ENCODE measurements at regions not wholly inside any gene's neighbourhood (a gene's known extent, or its start where the extent isn't known, plus 50 kb on each side); places are given as distances from the start of the nearest gene placed in this dataset.

- TF ChIP-seq ZNF425 (CRISPR knock-in tag; conservative IDR thresholded peaks at IDR 0.05) (no peak), GABPB1 (CRISPR knock-in tag; IDR thresholded peaks at IDR 0.05) (no peak), ELF4 (CRISPR knock-in tag; IDR thresholded peaks at IDR 0.05; ENCODE audit: low read depth) (no peak)
These were observed 816.4 kb upstream of the ANO3 start (continued) for GRCh38 chr11:25515576-25515975.

DNA sequence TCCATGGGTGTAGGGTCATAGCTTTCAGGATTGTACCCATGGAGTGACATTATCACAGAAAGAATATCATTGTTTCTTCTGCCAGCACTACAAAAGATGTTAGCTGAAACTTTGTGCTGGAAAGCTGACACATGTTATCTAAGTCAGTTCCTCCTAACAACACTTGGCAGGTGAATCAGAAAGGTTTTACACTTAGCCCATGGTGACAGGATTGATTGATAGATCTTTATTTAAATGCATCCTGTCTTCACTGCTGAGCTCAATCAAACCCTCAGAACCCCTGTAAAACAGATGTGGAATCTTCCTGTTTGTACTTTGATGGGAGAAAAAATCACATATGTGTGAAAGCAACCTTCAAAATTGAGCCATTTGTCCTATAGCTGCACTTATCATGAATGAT lies 811.5 kb upstream of the ANO3 start:
- H3K27me3 Mint-ChIP-seq (ENCODE audit: low read depth), result no peaks in the 10 kb centered on the region; the same call in 1 of the 2 replicates
- no peak overlapping the region for H3K27ac Mint-ChIP-seq
- H3K4me3 Mint-ChIP-seq, result no peak overlapping the region

DNA sequence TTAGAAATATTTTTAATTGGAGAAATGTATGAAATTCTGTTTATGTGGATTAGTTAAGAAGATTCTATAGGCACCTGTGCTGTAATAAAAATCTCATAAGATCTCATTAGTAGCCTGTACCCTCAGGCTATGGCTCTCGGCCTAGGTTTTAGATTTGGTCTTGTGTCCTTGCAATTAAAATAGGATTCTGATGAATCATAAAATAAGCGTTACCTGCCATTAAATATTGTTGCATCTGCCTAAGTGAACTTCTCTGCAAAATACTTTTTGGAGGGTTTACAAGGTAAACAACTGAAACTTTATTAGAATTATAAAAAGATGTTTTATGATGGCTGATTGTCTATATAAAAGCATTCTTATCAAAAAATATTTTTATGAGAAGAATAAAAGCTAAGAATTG lies 804.1 kb upstream of the ANO3 start:
- no peaks in the 10 kb centered on the region for H3K9me3 Mint-ChIP-seq
- H3K27ac Mint-ChIP-seq, result no peak overlapping the region
- H3K36me3 Mint-ChIP-seq, result no peaks in the 10 kb centered on the region
- H3K27me3 Mint-ChIP-seq (ENCODE audit: low read depth), result no peaks in the 10 kb centered on the region
- no peak for DNase-seq (ENCODE audit: low spot score)
- ATAC-seq, result no peak
- ChIA-PET CTCF (no interaction called here), POLR2A (no interaction called here)
- H3K4me3 Mint-ChIP-seq, result no peak overlapping the region
- peaks cover 10% of the 10 kb centered on the region for H3K4me1 Mint-ChIP-seq
- TF ChIP-seq, protein P1, sequence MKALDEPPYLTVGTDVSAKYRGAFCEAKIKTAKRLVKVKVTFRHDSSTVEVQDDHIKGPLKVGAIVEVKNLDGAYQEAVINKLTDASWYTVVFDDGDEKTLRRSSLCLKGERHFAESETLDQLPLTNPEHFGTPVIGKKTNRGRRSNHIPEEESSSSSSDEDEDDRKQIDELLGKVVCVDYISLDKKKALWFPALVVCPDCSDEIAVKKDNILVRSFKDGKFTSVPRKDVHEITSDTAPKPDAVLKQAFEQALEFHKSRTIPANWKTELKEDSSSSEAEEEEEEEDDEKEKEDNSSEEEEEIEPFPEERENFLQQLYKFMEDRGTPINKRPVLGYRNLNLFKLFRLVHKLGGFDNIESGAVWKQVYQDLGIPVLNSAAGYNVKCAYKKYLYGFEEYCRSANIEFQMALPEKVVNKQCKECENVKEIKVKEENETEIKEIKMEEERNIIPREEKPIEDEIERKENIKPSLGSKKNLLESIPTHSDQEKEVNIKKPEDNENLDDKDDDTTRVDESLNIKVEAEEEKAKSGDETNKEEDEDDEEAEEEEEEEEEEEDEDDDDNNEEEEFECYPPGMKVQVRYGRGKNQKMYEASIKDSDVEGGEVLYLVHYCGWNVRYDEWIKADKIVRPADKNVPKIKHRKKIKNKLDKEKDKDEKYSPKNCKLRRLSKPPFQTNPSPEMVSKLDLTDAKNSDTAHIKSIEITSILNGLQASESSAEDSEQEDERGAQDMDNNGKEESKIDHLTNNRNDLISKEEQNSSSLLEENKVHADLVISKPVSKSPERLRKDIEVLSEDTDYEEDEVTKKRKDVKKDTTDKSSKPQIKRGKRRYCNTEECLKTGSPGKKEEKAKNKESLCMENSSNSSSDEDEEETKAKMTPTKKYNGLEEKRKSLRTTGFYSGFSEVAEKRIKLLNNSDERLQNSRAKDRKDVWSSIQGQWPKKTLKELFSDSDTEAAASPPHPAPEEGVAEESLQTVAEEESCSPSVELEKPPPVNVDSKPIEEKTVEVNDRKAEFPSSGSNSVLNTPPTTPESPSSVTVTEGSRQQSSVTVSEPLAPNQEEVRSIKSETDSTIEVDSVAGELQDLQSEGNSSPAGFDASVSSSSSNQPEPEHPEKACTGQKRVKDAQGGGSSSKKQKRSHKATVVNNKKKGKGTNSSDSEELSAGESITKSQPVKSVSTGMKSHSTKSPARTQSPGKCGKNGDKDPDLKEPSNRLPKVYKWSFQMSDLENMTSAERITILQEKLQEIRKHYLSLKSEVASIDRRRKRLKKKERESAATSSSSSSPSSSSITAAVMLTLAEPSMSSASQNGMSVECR (CRISPR knock-in tag; IDR thresholded peaks at IDR 0.05; ENCODE audit: borderline replicate concordance), result no peak
- TF ChIP-seq NR2C2 (CRISPR knock-in tag; IDR thresholded peaks at IDR 0.05) (no peak), ZNF121 (CRISPR knock-in tag; IDR thresholded peaks at IDR 0.05) (no peak), ZNF416 (CRISPR knock-in tag; IDR thresholded peaks at IDR 0.05) (no peak), NFE2L1 (CRISPR knock-in tag; IDR thresholded peaks at IDR 0.05) (no peak), ZNF396 (CRISPR knock-in tag; IDR thresholded peaks at IDR 0.05; ENCODE audit: borderline replicate concordance) (no peak), OVOL2 (CRISPR knock-in tag; IDR thresholded peaks at IDR 0.05; ENCODE audit: borderline replicate concordance) (no peak), ZNF425 (CRISPR knock-in tag; conservative IDR thresholded peaks at IDR 0.05) (no peak), HMGA2 (CRISPR knock-in tag; IDR thresholded peaks at IDR 0.05) (no peak), MXD4 (CRISPR knock-in tag; IDR thresholded peaks at IDR 0.05; ENCODE audit: borderline replicate concordance) (no peak), MYBL2 (CRISPR knock-in tag; IDR thresholded peaks at IDR 0.05) (no peak), JUN (CRISPR knock-in tag; IDR thresholded peaks at IDR 0.05) (no peak), ZNF219 (CRISPR knock-in tag; IDR thresholded peaks at IDR 0.05; ENCODE audit: borderline replicate concordance) (no peak)
- TF ChIP-seq, protein P2, sequence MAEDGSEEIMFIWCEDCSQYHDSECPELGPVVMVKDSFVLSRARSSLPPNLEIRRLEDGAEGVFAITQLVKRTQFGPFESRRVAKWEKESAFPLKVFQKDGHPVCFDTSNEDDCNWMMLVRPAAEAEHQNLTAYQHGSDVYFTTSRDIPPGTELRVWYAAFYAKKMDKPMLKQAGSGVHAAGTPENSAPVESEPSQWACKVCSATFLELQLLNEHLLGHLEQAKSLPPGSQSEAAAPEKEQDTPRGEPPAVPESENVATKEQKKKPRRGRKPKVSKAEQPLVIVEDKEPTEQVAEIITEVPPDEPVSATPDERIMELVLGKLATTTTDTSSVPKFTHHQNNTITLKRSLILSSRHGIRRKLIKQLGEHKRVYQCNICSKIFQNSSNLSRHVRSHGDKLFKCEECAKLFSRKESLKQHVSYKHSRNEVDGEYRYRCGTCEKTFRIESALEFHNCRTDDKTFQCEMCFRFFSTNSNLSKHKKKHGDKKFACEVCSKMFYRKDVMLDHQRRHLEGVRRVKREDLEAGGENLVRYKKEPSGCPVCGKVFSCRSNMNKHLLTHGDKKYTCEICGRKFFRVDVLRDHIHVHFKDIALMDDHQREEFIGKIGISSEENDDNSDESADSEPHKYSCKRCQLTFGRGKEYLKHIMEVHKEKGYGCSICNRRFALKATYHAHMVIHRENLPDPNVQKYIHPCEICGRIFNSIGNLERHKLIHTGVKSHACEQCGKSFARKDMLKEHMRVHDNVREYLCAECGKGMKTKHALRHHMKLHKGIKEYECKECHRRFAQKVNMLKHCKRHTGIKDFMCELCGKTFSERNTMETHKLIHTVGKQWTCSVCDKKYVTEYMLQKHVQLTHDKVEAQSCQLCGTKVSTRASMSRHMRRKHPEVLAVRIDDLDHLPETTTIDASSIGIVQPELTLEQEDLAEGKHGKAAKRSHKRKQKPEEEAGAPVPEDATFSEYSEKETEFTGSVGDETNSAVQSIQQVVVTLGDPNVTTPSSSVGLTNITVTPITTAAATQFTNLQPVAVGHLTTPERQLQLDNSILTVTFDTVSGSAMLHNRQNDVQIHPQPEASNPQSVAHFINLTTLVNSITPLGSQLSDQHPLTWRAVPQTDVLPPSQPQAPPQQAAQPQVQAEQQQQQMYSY (CRISPR knock-in tag; IDR thresholded peaks at IDR 0.05), result no peak
- TF ChIP-seq, protein P3, sequence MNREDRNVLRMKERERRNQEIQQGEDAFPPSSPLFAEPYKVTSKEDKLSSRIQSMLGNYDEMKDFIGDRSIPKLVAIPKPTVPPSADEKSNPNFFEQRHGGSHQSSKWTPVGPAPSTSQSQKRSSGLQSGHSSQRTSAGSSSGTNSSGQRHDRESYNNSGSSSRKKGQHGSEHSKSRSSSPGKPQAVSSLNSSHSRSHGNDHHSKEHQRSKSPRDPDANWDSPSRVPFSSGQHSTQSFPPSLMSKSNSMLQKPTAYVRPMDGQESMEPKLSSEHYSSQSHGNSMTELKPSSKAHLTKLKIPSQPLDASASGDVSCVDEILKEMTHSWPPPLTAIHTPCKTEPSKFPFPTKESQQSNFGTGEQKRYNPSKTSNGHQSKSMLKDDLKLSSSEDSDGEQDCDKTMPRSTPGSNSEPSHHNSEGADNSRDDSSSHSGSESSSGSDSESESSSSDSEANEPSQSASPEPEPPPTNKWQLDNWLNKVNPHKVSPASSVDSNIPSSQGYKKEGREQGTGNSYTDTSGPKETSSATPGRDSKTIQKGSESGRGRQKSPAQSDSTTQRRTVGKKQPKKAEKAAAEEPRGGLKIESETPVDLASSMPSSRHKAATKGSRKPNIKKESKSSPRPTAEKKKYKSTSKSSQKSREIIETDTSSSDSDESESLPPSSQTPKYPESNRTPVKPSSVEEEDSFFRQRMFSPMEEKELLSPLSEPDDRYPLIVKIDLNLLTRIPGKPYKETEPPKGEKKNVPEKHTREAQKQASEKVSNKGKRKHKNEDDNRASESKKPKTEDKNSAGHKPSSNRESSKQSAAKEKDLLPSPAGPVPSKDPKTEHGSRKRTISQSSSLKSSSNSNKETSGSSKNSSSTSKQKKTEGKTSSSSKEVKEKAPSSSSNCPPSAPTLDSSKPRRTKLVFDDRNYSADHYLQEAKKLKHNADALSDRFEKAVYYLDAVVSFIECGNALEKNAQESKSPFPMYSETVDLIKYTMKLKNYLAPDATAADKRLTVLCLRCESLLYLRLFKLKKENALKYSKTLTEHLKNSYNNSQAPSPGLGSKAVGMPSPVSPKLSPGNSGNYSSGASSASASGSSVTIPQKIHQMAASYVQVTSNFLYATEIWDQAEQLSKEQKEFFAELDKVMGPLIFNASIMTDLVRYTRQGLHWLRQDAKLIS (CRISPR knock-in tag; IDR thresholded peaks at IDR 0.05; ENCODE audit: borderline replicate concordance), result no peak

More for the DNA sequence above, 811.5 kb upstream of the ANO3 start:
- TF ChIP-seq MXD4 (CRISPR knock-in tag; IDR thresholded peaks at IDR 0.05; ENCODE audit: borderline replicate concordance), result no peak
- ATAC-seq (no peak), DNase-seq (ENCODE audit: low spot score) (no peak)
- no peaks in the 10 kb centered on the region for H3K9me3 Mint-ChIP-seq
- H3K36me3 Mint-ChIP-seq, result no peaks in the 10 kb centered on the region
- ChIA-PET CTCF (no interaction called here), POLR2A (no interaction called here)
- peaks cover 5% of the 10 kb centered on the region for H3K4me1 Mint-ChIP-seq
